ENCODE measurements at regions not wholly inside any gene's neighbourhood (a gene's known extent, or its start where the extent isn't known, plus 50 kb on each side); places are given as distances from the start of the nearest gene placed in this dataset.

GRCh38 chr9:78763424-78763823 is 466.5 kb downstream of the PSAT1 start:
- TF ChIP-seq CTCF (IDR thresholded peaks at IDR 0.05) (no peak), ZFX (IDR thresholded peaks at IDR 0.05; ENCODE audit: borderline replicate concordance) (no peak)

Data from 22Rv1 (cell line).